GM18873 (cell line): ENCODE measurements at regions not wholly inside any gene's neighbourhood (a gene's known extent, or its start where the extent isn't known, plus 50 kb on each side); places are given as distances from the start of the nearest gene placed in this dataset.

Experiments used
- ATAC-seq: cut with Tn5 transposase; IDR thresholded peaks from one replicate; pipeline ENCODE4 v1.9.1; 2021; ENCODE audit warnings: mild to moderate bottlenecking, moderate library complexity, moderate number of reproducible peaks; ENCODE audit not compliant: unreplicated experiment, low FRiP score

DNA sequence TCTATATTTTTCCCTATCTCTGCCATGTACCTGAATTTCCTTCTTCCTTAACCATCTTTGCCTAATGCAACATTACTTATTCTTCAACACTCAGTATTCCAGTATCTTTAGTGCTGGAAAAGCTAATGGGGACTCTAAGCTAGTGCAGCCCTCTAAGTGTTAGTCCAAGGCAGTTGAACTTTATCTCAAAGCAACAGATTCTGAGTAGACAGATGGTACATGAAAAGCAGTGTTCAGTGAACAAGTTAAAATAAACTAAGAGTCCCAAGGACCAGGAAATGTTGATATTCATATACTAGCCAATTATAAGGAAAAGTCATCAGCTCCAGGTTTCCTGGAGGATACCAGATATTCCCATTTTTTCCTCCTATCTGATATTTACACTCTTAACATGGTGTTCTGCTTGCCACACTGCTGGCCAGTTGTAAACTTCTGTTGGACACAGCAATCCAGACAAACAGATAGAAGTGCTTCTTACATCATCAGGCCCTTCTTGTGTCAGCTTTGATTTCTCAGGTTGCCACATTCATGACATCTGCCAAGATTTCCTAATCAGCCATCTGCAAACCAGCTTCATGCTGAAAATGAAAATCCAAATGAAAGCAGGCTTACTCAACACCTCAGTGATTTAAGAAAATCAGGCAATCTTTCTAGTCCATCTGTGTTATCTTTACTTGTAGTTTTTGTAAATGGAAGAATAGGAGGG lies 255.9 kb upstream of the POU2AF2 start:
- ATAC-seq, result no peak

DNA sequence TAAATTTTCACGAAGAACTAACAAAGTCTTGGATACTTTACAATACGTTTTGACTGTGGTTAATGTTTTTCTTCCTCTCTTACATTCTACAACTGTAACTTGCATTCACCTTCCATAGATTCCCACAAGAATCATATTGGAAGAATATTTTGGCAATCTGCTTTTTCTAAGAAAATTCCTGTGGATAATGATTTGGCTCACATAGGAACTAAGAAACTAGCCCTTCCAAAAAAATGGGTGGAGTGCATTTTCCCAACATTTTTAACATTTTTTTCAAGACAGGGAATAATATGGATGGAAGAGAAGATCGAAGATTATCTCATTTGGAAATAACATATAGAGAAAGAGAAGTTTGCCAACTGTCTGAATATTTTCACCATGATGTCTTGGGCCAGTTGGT lies 256.9 kb upstream of the POU2AF2 start:
- no peak for ATAC-seq

DNA sequence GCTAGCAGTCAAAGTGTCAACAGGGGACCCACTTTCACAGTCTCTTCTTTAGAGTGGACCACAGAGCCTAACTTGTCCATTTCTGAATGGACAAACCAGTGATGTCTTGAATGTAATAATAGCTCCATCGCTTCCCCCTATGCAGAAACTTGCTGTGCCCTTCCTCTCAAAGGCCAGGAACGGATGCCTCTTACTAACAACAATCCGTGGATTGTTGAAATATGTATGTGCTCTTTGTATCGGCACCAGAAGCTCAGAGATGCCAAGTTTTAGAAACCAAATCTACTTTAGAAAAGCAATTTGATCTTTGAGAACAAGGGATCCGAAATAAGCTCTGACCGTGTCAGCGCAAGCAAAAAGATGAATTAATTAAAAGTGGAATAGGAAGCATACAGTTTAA lies 259.5 kb upstream of the POU2AF2 start:
- ATAC-seq, result no peak

DNA sequence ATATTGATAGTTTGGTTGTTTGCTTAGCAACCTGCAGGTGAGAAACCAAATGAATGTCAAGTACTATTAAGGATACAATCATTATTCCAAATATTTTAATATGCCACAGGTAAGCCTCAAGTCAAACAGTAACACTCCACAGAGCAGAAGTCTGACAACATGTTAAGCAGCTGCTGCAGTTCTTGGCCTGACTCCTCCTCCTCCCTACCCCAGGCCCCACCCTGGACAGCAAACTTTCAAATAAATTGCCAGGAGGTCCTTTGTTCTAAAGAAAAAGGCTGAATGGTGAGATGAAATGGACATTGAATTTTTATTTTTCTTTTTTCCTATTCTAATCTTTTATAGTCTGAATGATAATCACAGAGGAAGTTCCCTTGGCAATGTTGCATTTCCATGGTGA lies 260.0 kb upstream of the POU2AF2 start:
- no peak for ATAC-seq

DNA sequence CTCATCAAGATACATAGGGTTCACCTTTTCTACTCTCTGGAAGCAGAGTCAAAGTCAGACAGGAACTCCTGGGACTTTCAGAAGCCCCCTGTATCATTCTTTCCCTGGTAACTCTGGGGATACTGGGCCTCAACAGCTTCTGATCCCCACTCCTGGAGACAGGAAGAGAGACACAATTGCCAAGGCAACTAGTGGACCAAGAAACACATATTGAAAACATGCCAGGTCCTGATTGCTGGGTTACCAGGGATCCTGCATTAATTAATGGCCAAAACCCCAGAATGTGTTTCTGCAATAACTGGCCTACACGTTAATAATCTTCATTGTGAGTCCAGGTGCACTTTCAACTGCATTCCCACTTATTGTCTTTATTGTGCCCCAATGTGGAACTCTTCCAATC lies 260.8 kb upstream of the POU2AF2 start:
- no peak for ATAC-seq

DNA sequence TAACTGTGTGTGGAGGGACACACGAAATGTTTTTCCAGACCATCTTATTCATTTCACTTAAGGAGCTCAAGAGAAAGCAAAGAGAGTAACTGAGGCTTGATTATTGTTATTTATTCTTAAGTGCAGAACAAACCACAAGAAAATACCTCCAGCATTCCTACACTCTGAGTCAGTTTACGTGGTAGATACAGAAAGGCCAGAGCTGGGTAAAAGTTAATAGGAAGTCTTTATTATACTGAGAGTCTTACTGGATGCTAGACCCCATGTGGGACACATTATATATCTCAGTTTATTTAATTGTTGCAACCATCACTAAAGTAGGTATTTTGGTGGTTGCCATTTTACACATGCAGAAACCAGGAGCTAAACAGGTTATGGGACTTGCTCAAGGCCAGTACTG lies 261.4 kb upstream of the POU2AF2 start:
- no peak for ATAC-seq

DNA sequence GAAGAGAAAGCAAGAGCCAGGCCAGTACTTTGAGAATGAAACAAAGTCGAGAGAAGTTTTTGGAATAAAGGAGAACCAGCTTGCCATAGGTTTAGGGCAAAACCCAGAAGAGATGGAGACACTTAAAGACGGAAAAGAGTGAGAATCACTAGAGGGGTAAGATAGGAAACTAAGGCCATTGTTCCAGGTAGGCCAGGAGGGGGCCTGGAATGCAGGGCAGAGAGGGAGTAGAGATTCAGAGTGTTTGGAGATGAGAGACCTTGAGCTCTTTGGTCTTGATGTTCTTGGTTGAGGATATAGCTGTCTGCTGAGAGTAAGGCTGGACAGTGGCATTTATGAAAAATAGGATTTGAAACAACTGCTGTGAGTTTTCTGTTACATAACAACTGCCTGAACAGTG lies 263.3 kb upstream of the POU2AF2 start:
- ATAC-seq, result no peak

DNA sequence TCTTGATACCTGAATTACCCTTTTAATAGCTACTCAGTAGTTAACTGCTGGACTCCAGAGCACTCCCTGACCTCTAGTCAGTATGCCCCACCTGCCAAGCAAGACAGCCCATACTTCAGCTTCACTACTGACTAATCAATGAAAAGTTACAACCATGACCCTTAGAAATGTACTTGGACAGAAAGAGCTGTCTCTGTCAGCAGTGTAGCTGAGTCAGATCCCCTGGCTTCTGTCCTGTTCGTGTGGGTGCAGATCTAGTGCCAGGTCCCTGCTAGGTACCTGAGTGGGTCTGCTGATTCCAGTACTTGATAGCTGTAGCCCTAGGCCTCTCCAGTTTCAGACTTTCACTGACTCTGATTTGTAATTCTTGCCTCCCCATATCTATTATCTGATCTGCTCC lies 265.8 kb upstream of the POU2AF2 start:
- ATAC-seq, result no peak

DNA sequence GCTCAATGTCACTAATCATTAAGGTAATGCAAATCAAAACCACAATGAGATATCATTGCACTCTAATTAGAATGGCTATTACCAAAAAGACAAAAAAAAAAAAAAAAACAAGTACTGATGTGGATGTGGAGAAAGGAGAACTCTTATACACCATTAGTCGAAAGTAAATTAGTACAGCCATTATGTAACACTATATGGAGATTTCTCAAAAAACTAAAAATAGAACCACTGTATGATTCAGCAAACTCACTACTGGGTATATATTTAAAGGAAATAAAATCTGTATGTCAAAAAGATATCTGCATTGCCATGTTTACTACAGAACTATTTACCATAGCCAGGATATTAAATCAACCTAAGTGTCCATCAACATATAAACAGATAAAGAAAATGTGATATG lies 265.4 kb upstream of the ARHGAP20 start:
- no peak for ATAC-seq

DNA sequence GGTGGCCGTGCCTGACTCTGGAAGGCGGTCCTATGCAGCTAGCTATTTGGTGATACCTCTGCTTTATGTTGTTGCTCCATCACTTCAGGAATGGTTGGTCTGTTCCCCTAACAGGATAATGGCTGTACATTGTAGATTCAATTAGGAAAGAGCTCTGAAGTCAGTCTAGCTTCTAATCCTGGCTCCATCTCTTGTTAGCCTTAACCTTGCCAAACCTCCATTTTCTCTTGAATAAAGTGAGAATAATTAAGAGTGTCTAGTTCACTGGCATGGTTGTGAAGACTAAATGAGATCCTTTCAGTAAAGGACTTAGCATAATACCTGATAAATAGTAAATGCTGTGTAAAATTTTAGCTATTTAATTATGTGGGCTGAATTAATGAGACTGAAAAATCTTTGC lies 262.5 kb upstream of the ARHGAP20 start:
- ATAC-seq, result no peak

DNA sequence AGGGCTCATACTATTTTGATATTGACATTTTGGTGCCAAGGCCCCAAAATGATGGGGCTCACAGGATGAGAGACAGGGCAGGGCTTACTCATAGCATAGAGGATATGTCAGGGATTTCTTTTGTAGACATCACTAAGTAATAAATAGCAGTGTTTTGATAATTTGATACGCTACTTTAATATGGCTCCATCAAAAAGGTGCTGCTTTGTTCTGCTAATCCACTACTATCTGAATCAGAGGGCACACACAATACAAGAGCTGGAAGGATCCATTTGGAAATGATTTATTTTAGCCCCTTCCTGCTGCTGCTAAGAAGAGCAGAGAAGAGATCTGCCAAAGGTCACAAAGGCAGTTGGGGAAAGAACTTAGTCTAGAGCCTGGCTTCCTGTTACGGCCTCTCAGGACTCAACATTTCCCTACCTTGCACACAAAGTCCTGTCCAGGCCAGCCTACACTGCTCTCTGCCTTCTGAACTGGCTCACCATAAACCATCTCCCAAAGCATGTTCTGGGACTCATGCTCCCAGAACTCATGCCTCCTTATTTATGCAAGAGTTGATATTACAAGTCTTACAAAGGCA lies 261.3 kb upstream of the ARHGAP20 start:
- ATAC-seq, result no peak

DNA sequence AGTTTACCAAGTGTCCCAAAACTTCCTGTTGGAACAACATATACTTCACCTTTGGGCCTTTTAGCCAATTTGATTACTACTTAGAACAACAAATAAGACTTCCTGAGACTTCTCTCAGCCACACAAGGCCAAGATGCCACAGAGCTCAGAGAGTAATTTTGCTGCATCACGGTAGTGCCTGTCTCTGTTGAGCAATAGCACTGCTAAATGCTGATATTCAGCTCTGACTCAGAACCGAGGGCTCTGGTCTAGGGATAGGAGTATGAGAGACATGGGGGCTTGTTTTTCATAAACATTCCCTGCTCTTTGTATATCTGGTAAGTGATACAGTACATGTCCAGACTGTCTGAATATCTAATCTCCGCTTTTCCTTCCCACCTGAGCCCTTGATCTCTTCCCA lies 260.4 kb upstream of the ARHGAP20 start:
- ATAC-seq, result no peak

DNA sequence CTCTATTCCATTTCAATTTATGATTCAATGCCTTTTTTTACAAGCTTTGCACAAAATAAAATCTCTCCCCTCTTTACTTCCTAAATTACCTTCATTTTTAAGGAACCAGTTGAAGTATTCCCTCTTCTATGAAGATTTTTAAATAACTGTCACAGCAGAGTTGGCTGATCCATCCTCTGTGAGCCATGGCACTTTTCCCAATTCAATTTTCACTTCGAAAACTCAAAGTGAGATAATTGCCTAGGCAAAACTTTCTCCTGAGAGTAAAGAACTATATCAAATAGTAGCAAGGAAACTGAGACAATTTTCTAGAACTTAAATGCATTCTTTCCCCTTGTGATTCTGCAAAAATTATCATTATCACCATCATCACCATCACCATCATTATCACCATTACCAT lies 259.9 kb upstream of the ARHGAP20 start:
- no peak for ATAC-seq

DNA sequence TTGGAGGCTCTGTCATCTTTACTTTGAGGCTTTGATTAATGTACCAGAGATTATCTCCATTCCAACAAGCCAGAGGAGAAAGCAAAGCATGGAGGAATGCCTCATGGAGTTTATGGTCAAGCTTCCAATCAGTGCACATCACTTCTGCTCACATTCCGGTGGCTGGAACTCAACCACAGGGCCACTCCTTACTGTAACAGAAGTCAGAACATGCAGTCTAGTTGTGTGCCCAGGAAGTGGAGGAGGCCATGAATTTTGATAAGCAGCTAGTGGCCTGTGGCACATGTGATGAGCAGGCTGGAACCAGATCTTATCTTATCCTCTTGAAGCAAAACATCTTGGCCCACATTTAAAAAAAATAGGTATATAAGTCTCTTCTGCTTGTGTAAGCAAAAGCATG lies 258.9 kb upstream of the ARHGAP20 start:
- ATAC-seq, result no peak

DNA sequence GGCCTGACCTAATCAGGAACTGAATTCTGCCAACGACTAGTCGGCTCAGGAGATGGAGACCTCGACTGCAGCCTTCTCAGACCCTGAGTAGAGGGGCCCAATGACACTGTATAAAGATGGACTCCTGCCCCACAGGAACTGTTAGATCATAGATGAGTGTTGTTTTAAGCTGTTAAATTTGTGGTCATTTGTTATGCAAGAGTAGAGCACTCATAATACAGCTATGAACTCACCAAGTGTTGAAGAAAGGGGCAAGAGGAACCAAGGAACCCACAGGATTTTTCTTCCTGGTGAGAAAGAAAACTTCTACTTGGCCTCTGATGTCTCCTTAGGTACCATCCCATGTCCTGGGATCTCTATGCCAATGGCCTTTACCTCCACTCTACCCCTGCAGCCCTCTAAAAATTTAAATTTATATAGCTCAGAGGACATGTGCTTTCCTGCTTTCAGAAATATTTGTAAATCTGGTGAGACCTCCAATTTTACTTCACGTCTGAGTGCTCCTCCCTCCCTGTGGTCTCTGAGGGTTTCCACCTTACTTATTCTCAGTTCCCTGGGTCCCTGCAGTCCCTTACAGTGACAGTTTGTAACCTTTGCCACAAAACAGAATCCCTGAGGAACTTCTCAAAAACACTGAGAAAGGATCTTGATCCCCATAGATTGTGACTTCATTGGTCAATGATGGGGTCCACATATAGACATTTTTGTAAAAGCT lies 256.3 kb upstream of the ARHGAP20 start:
- ATAC-seq, result no peak

DNA sequence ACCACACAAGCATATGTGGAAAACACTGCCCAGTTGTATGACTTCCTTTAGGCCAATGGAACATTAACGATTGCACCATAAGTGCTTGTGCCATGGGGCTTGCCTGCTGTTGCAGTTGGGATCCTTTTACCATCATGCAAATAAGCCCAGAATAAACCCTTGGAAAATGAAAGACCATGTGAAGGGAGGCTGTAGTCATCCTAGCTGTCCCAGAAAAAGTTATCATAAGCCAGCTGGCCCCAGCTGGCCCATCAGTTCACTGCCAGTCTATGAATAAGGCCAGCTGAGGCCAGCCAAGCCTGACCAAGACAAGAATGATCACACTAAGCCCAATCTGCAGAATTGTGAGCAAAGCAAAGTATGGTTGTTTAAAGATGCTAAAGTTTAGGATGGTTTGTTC lies 253.9 kb upstream of the ARHGAP20 start:
- ATAC-seq, result no peak

DNA sequence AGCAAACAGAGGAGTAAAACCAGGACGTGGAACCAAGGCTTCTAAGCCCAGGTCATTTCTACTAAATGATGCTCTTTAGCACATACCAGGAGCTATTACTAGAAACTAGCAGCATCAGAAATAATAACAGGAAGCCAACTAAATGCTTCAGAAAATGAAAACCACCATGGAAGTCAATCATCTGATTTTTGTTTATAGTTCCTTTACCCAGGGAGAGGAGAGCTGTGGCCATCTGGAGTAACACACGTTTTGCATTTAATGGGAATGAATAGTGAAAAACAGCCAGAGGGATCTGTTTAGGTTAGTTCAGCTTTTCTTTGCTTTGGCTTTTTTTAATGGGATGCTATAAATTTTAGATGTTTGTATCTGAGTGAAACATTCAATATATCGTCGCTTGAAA lies 250.7 kb upstream of the ARHGAP20 start:
- ATAC-seq, result no peak

DNA sequence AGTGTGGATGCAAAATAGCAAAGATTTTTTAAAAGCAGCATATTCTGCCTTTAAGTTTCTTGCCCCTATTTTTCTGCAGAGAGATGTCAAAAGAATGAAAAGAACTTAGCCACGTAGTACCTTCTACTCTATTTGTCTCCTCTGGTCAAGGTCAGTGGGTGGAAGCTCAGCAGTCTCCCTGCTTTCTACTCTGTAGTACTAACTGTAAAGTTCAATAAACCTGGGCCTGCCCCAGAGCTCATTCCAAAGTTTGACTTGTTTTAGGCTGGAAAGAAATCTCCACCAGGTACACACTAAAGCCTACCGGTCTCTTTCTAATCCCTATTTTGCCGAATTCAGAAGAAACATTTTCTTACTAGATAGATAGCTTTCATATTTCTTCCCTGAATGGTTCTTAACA lies 247.9 kb upstream of the ARHGAP20 start:
- ATAC-seq, result no peak

DNA sequence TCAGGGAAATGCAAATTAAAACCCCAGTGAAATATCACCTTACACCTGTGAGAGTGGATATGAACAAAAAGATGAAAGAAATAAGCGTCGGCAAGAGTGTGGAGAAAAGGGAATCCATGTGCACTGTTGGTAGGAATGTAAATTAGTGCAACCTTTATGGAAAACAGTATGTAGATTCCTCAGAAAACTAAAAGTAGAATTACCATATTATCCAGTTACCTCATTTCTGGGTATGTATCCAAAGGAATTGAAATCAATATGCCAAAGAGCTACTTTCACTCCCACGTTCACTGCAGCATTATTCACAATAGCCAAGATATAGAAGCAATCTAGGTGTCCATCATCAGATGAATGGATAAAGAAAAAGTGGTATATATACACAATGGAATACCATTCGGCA lies 246.0 kb upstream of the ARHGAP20 start:
- ATAC-seq, result no peak

DNA sequence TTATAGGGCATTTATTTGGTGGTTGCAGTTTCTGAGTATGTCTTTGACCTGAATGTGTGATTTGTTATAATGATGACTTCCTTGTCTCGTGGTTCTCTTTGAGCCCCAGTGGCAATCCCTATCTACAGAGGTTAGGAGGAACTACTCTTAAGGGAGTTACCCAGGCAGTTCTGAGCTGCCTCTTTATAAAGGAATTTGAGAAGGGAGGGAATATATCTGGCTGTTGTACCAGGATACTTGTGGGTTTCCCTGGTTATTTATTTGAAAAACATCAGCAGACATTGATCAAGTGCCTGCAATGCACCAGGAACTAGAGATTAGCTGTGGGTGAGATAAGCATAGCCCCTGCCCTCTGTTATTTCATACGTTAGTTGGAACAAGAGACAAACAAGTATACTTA lies 243.5 kb upstream of the ARHGAP20 start:
- no peak for ATAC-seq

DNA sequence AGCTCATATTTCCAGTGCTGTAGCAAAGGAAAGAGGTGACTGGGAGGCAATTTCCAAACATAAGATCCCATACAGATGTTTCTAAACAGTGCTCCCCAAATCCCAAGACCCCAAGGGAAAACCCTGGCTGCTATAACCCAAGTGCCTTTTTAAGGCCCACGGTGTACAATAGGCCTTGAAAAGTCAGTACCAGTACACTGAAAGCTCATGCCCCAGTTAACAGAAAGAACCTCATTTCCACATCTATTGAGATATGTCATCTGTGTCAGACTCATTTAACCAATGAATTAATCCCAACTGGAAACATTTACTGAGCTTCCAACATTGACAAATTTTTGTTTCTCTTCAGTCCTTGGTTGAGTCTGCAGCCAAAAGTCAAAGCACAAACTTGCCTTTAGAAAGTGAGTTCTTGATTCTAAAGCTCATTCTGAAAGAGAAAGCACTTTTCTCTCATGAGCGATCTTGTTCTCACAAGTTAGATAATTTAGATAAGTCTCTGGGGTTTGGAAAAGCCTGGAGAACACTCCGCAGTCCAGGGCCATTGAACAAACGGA lies 239.8 kb upstream of the ARHGAP20 start:
- no peak for ATAC-seq
